ENCODE measurements at regions not wholly inside any gene's neighbourhood (a gene's known extent, or its start where the extent isn't known, plus 50 kb on each side); places are given as distances from the start of the nearest gene placed in this dataset.

- TF ChIP-seq ZFP30 (CRISPR knock-in tag; IDR thresholded peaks at IDR 0.05) (no peak), ZNF70 (CRISPR knock-in tag; IDR thresholded peaks at IDR 0.05) (no peak), ZFP3 (CRISPR knock-in tag; IDR thresholded peaks at IDR 0.05) (no peak), CREB5 (CRISPR knock-in tag; IDR thresholded peaks at IDR 0.05; ENCODE audit: low read depth) (no peak), ARNTL (CRISPR knock-in tag; IDR thresholded peaks at IDR 0.05; ENCODE audit: borderline replicate concordance, low read depth) (no peak), TOX (CRISPR knock-in tag; IDR thresholded peaks at IDR 0.05; ENCODE audit: borderline replicate concordance) (no peak), ESRRG (CRISPR knock-in tag; IDR thresholded peaks at IDR 0.05) (no peak)
Observed at GRCh38 chr1:244140420-244140819, 89.3 kb downstream of the ZBTB18 start.

All from SK-N-SH treated with all-trans-retinoic acid at 6 μM for 48 hours (cell line).